K562 (cell line): ENCODE measurements at regions not wholly inside any gene's neighbourhood (a gene's known extent, or its start where the extent isn't known, plus 50 kb on each side); places are given as distances from the start of the nearest gene placed in this dataset.

Source experiments
- EZH2 ChIP-seq: IDR thresholded peaks from 2 replicates; pipeline ENCODE4 v1.6.1; 2012; ENCODE audit warnings: low read depth, mild to moderate bottlenecking, inconsistent platforms, low read length, borderline replicate concordance
- GATAD2B ChIP-seq: fragments of 450-650 bp; IDR thresholded peaks from 2 replicates; pipeline ENCODE4 v1.6.1; 2017; ENCODE audit warnings: mild to moderate bottlenecking, borderline replicate concordance
- PCBP2 ChIP-seq: fragments of 200-400 bp; formaldehyde crosslinking; IDR thresholded peaks from 2 replicates; pipeline ENCODE4 v1.6.1; 2018; ENCODE audit warnings: low read length, low read depth, mild to moderate bottlenecking, moderate library complexity; ENCODE audit not compliant: poor library complexity, severe bottlenecking
- PHF8 ChIP-seq: fragments of 200-600 bp; sonication (generic); IDR thresholded peaks from 2 replicates; pipeline ENCODE4 v1.6.1; 2012; ENCODE audit warnings: mixed run types, mild to moderate bottlenecking, inconsistent platforms, low read length, moderate library complexity, borderline replicate concordance
- POLR2A ChIP-seq: fragments of 450-650 bp; conservative IDR thresholded peaks from 2 replicates; pipeline ENCODE4 v1.6.1; 2016
- POU5F1 ChIP-seq: fragments of 150-350 bp; IDR thresholded peaks from 2 replicates; pipeline ENCODE4 v1.6.1; 2014; ENCODE audit warnings: borderline replicate concordance, low read length, low read depth, mild to moderate bottlenecking; ENCODE audit not compliant: partially characterized antibody
- ZNF121 ChIP-seq: sonication (generic); formaldehyde crosslinking; conservative IDR thresholded peaks from 2 replicates; pipeline ENCODE4 v1.8.0; 2022; ENCODE audit warnings: missing genetic modification reagents
- ZNF311 ChIP-seq: fragments of 250-450 bp; sonication (Bioruptor Pico); IDR thresholded peaks from 2 replicates; pipeline ENCODE4 v1.4.0; 2020; ENCODE audit warnings: mild to moderate bottlenecking, moderate library complexity
- TF ChIP-seq, protein P1 (sequence below): fragments of 150-350 bp; IDR thresholded peaks from 2 replicates; pipeline ENCODE4 v1.6.1; 2014; ENCODE audit warnings: low read depth, mild to moderate bottlenecking, low read length, borderline replicate concordance
- TF ChIP-seq, protein P2 (sequence below), 3 experiments: IDR thresholded peaks in 2 of 3; conservative IDR thresholded peaks in 1 of 3; 2 replicates each; pipeline ENCODE4 v1.5.1; 2011 to 2012; ENCODE audit warnings: low read length in 3 of 3, mild to moderate bottlenecking in 3 of 3, control low read depth in 2 of 3, improper control_type of control experiment in 1 of 3, inconsistent platforms in 1 of 3, low read depth in 1 of 3, mixed read lengths in 1 of 3, moderate library complexity in 1 of 3; ENCODE audit not compliant: insufficient read depth in 2 of 3

DNA sequence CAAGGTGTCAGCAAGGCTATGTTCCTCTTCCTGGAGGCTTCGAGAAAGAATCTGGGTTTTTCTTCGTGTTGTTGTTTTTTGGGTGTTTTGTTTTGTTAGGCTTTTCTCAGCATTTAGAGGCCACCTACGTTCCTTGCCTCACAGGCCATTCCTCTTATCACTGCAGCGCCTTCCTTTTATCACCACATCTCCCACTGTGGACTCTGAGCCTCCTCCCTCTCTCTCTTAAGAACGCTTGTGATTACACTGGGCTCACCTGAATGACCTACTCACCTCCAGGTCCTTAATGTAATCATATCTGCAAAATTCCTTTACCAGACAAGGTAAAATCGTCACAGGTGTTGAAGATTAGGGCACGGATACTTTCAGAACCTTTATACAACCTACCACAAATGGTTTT is 340.8 kb downstream of the DTWD2 start:
- TF ChIP-seq POLR2A (no peak), PHF8 (no peak), EZH2 (no peak), PCBP2 (no peak), ZNF121 (no peak), GATAD2B (no peak), ZNF311 (no peak), POU5F1 (no peak)
- TF ChIP-seq, protein P1, sequence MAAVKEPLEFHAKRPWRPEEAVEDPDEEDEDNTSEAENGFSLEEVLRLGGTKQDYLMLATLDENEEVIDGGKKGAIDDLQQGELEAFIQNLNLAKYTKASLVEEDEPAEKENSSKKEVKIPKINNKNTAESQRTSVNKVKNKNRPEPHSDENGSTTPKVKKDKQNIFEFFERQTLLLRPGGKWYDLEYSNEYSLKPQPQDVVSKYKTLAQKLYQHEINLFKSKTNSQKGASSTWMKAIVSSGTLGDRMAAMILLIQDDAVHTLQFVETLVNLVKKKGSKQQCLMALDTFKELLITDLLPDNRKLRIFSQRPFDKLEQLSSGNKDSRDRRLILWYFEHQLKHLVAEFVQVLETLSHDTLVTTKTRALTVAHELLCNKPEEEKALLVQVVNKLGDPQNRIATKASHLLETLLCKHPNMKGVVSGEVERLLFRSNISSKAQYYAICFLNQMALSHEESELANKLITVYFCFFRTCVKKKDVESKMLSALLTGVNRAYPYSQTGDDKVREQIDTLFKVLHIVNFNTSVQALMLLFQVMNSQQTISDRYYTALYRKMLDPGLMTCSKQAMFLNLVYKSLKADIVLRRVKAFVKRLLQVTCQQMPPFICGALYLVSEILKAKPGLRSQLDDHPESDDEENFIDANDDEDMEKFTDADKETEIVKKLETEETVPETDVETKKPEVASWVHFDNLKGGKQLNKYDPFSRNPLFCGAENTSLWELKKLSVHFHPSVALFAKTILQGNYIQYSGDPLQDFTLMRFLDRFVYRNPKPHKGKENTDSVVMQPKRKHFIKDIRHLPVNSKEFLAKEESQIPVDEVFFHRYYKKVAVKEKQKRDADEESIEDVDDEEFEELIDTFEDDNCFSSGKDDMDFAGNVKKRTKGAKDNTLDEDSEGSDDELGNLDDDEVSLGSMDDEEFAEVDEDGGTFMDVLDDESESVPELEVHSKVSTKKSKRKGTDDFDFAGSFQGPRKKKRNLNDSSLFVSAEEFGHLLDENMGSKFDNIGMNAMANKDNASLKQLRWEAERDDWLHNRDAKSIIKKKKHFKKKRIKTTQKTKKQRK = no peak
- TF ChIP-seq, protein P2, sequence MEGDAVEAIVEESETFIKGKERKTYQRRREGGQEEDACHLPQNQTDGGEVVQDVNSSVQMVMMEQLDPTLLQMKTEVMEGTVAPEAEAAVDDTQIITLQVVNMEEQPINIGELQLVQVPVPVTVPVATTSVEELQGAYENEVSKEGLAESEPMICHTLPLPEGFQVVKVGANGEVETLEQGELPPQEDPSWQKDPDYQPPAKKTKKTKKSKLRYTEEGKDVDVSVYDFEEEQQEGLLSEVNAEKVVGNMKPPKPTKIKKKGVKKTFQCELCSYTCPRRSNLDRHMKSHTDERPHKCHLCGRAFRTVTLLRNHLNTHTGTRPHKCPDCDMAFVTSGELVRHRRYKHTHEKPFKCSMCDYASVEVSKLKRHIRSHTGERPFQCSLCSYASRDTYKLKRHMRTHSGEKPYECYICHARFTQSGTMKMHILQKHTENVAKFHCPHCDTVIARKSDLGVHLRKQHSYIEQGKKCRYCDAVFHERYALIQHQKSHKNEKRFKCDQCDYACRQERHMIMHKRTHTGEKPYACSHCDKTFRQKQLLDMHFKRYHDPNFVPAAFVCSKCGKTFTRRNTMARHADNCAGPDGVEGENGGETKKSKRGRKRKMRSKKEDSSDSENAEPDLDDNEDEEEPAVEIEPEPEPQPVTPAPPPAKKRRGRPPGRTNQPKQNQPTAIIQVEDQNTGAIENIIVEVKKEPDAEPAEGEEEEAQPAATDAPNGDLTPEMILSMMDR (IDR thresholded peaks at IDR 0.05 in 2 of 3, conservative IDR thresholded peaks at IDR 0.05 in 1 of 3; ENCODE audit: insufficient read depth in 2 of 3, low read depth in 1 of 3, low read length in 3 of 3) = no peak
